WI38 (cell line): ENCODE measurements at regions not wholly inside any gene's neighbourhood (a gene's known extent, or its start where the extent isn't known, plus 50 kb on each side); places are given as distances from the start of the nearest gene placed in this dataset.

Experiments used
- H3K4me3 ChIP-seq: 2 replicates; pipeline ENCODE4 v1.5.1; 2011; ENCODE audit warnings: low read depth, mild to moderate bottlenecking, control low read depth, low read length
- TF ChIP-seq, protein P1 (sequence below): IDR thresholded peaks from 2 replicates; pipeline ENCODE4 v1.5.1; 2012; ENCODE audit warnings: low read depth, mild to moderate bottlenecking, control low read depth, low read length

DNA sequence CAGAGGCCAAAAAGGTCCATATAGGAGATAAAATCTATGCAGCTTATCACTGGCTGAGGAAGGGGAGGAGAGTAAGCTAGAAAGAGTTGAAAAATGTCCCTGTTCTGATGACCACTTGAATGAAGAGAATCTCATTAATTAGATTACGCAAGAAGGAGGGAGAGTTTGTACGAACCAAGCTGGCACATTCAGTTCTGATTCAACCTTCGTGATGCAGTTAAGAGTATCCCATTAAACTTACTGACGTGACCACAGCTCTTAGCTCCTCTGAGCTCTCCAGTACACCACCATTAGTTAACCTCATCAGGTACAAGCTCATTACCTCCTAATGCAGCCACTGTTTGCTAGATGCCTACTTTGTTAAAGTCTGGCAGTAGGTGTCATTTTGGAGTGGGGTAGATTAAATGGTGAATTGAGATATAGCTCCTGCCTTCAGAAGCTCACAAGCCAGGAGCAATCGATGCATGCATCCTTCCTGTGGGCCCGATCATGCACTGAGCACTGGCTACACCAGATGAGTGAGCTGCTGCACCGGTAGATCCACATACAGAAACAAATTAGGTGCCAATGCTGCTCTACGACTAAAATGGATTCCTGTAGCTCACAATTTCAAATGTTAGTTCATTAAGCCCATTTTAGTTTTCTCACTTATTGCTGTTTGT is 458.3 kb downstream of the COG6 start:
- H3K4me3 ChIP-seq: no peak overlapping the region
- TF ChIP-seq, protein P1, sequence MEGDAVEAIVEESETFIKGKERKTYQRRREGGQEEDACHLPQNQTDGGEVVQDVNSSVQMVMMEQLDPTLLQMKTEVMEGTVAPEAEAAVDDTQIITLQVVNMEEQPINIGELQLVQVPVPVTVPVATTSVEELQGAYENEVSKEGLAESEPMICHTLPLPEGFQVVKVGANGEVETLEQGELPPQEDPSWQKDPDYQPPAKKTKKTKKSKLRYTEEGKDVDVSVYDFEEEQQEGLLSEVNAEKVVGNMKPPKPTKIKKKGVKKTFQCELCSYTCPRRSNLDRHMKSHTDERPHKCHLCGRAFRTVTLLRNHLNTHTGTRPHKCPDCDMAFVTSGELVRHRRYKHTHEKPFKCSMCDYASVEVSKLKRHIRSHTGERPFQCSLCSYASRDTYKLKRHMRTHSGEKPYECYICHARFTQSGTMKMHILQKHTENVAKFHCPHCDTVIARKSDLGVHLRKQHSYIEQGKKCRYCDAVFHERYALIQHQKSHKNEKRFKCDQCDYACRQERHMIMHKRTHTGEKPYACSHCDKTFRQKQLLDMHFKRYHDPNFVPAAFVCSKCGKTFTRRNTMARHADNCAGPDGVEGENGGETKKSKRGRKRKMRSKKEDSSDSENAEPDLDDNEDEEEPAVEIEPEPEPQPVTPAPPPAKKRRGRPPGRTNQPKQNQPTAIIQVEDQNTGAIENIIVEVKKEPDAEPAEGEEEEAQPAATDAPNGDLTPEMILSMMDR: no peak

DNA sequence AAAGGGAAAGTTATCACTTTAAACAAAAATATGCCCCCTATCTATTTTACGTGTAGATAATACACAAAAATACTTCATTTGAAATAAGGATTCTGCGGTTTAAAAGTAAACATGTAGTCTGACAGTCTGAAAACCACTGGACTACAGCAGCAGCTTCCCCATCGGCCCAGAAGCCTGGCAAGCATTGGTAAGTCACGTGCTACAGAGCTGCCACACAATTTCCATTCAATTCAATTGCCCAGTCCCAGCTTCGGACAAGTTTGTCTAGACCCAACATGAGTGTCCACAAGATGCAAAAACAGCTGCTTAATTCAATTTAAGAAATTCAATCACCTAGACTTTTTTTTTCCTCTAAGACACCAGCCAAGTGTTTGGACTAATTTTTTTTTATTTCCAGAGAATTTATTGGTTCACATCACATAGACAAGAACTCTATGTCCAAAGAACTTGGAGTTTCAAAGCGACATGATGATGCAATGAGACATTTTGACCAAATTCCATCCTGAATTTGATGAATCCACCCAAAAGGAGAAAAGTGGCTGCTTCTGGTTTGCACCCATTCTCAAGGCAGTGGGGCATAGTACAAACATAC is 458.9 kb downstream of the COG6 start:
- H3K4me3 ChIP-seq: no peak overlapping the region
- TF ChIP-seq, protein P1: no peak

DNA sequence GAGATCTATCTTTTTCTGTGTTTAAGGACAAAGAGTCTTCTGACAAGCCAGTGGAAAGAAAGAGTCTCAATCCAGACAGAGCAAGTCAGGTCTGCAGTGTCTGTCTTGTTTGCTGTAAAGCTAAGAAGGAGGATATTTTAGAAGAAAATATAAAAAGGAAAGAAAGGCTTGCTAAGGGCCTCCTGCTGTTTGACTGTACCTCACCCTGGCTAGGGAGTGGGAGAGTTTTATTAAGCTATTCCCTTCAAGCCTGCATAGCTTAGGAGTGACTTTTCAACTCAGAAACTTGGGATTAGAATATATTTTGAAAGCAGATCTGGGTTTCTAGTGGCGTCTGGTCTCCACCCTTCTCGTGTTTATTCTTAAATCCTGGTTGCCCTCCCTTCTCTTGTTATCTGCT is 460.0 kb downstream of the COG6 start:
- TF ChIP-seq, protein P1: no peak
- H3K4me3 ChIP-seq: no peak overlapping the region

DNA sequence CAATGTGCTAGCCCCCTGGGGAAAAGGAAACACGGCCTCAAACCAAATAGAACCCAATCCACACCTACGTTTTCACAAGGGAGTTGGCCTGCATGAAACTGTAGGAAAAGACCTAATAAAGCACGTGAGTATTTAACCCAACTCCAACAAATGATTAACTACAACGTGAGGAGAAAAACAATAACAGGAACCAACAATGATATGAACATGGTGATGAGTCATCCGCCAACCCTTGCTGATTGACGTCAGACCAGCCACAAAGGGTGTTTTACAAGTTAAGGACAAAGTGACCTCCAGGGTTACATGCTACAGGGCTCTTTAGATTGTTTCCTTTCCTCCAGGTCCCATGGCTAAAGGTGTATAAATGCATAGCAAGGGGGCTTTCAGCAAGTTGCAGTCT is 460.5 kb downstream of the COG6 start:
- TF ChIP-seq, protein P1: no peak
- H3K4me3 ChIP-seq: no peak overlapping the region

DNA sequence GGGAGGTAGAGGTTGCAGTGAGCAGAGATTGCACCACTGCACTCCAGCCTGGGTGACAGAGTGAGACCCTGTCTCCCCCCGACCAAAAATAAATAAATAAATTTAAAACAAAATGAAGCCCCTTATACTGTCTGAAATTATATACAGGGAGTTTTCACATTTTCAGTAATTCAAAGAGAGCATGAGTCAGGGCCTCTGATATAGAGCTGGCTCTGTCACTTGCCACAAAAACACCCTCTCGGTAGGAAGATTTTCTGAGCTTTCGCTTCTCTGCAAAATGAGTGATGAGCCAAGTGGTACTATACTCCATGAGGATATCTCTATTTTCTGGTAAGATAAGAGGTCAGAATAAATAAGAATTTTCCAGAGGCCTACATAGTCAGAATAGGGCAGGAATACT is 462.9 kb downstream of the COG6 start:
- TF ChIP-seq, protein P1: no peak

DNA sequence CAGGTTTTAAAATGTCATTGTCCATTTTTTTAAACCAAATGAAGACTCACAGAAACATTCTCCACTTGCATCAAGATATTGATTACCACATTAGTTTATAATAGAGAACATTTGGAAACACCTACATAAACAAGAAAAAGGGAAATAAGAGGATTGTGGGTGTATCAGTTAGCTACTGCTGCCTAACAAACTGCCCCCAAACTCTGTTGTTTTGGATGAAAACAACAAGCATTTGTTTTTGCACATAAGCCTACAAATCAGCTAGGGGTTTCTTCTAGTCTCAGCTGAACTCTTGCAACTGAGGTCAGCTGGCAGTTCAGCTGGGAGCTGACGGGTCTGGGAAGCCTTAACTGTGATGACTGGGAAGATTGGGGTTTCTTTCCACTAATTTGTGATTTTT is 464.4 kb downstream of the COG6 start:
- TF ChIP-seq, protein P1: no peak
- H3K4me3 ChIP-seq: no peak overlapping the region

More for the DNA sequence above, 462.9 kb downstream of the COG6 start:
- H3K4me3 ChIP-seq: no peak overlapping the region

DNA sequence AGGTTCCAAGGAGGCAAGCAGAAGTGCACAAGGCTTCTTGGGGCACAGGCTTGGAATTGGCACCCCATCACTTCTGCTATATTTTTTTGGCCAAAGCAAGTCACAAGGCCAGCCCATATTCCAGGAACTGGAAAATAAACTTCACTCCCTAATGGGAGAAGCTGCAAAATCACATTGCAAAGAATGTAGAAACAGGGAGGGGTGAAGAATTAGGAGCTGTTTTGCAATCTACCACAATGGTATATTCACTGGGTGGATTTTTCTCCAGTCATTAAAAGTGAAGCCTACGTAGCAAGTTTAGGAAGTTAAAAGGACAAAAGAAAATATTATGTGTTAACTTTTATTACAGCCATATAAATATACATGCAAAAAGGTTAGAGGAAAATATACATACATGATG is 464.8 kb downstream of the COG6 start:
- TF ChIP-seq, protein P1: no peak
- H3K4me3 ChIP-seq: no peak overlapping the region
